Astrocyte (in vitro differentiated cells and primary cell): ENCODE measurements at regions not wholly inside any gene's neighbourhood (a gene's known extent, or its start where the extent isn't known, plus 50 kb on each side); places are given as distances from the start of the nearest gene placed in this dataset.

Source experiments
- DNase-seq: peaks from one replicate; pipeline ENCODE4 v3.0.0-alpha.2; 2010; ENCODE audit warnings: low read depth
- FAIRE-seq: peaks from 2 replicates; lab custom pipeline; 2011; peaks lifted over from hg19 to GRCh38; lab: Jason Lieb, UNC
- H2AFZ ChIP-seq: 2 replicates; pipeline ENCODE4 v1.6.0; 2012; ENCODE audit warnings: low read depth, low read length, inconsistent platforms
- H3K27ac ChIP-seq: 2 replicates; pipeline ENCODE4 v1.5.1; 2011; ENCODE audit warnings: low read depth, low read length, inconsistent platforms
- H3K27me3 ChIP-seq: 2 replicates; pipeline ENCODE4 v1.6.0; 2011; ENCODE audit warnings: low read length, inconsistent platforms; ENCODE audit not compliant: insufficient read depth
- H3K36me3 ChIP-seq: 2 replicates; pipeline ENCODE4 v1.5.1; 2011; ENCODE audit warnings: low read length, inconsistent platforms; ENCODE audit not compliant: insufficient read depth
- H3K4me1 ChIP-seq: 2 replicates; pipeline ENCODE4 v1.5.1; 2011; ENCODE audit warnings: low read length, inconsistent platforms; ENCODE audit not compliant: insufficient read depth
- H3K4me2 ChIP-seq: 2 replicates; pipeline ENCODE4 v1.6.0; 2012; ENCODE audit warnings: low read length, inconsistent platforms
- H3K4me3 ChIP-seq: 2 replicates; pipeline ENCODE4 v1.5.1; 2011; ENCODE audit warnings: low read depth, mild to moderate bottlenecking, low read length, inconsistent platforms; ENCODE audit not compliant: insufficient read depth
- H3K79me2 ChIP-seq: 2 replicates; pipeline ENCODE4 v1.6.0; 2012; ENCODE audit warnings: mild to moderate bottlenecking, low read length, inconsistent platforms; ENCODE audit not compliant: insufficient read depth
- H3K9ac ChIP-seq: 2 replicates; pipeline ENCODE4 v1.6.0; 2012; ENCODE audit warnings: mild to moderate bottlenecking, low read length, inconsistent platforms
- H3K9me3 ChIP-seq: 2 replicates; pipeline ENCODE4 v1.5.1; 2012; ENCODE audit warnings: low read depth, mild to moderate bottlenecking, low read length, inconsistent platforms; ENCODE audit not compliant: insufficient read depth
- H4K20me1 ChIP-seq: 2 replicates; pipeline ENCODE4 v1.6.0; 2012; ENCODE audit warnings: low read length, inconsistent platforms; ENCODE audit not compliant: insufficient read depth
- H3K27ac Mint-ChIP-seq: one replicate; pipeline ENCODE4 v1.8.0; 2021; ENCODE audit warnings: mild to moderate bottlenecking, mixed read lengths; ENCODE audit not compliant: unreplicated experiment
- H3K27me3 Mint-ChIP-seq: one replicate; pipeline ENCODE4 v1.8.0; 2021; ENCODE audit warnings: low read depth, mixed read lengths; ENCODE audit not compliant: unreplicated experiment
- H3K36me3 Mint-ChIP-seq: one replicate; pipeline ENCODE4 v1.8.0; 2021; ENCODE audit warnings: low read depth, mixed read lengths; ENCODE audit not compliant: unreplicated experiment
- H3K4me1 Mint-ChIP-seq: one replicate; pipeline ENCODE4 v1.8.0; 2021; ENCODE audit warnings: low read depth, mixed read lengths; ENCODE audit not compliant: unreplicated experiment
- H3K4me3 Mint-ChIP-seq: one replicate; pipeline ENCODE4 v1.8.0; 2021; ENCODE audit warnings: mild to moderate bottlenecking, moderate library complexity, mixed read lengths; ENCODE audit not compliant: unreplicated experiment
- H3K9me3 Mint-ChIP-seq: one replicate; pipeline ENCODE4 v1.8.0; 2021; ENCODE audit warnings: mild to moderate bottlenecking, mixed read lengths; ENCODE audit not compliant: unreplicated experiment
- EZH2 ChIP-seq: IDR thresholded peaks from 2 replicates; pipeline ENCODE4 v1.6.1; 2012; ENCODE audit warnings: mild to moderate bottlenecking, low read length, inconsistent platforms; ENCODE audit not compliant: insufficient read depth
- TF ChIP-seq, protein P1 (sequence below): IDR thresholded peaks from 2 replicates; pipeline ENCODE4 v1.5.1; 2011; ENCODE audit warnings: low read depth, mild to moderate bottlenecking, inconsistent platforms, low read length, moderate library complexity; ENCODE audit not compliant: insufficient read depth

DNA sequence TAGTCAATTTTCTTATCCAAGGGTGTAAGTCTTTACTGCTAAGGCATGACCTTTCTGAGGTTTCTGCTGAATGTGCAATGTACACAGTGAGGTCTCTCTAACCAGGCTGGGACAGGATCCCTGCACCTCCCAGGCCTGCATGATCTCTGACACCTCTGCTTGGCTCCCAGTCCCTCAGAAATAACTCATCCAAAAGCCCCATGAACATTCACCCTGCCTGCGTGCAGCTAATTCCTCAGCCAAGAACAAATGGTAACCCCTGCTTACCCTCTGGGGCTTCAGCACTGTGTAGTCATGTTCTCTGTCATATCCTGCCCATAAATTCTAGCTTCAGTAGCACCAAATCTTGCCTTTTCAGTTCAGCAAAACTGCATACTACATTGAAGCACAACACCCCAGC, 1146.3 kb upstream of the MIR17HG start:
- Histone ChIP-seq H3K4me2 (no peak overlapping the region), H3K4me3 (no peak overlapping the region), H3K9ac (no peak overlapping the region), H4K20me1 (no peaks in the 10 kb centered on the region), H3K27ac (no peak overlapping the region), H3K79me2 (no peaks in the 10 kb centered on the region), H3K36me3 (no peaks in the 10 kb centered on the region), H3K9me3 (no peaks in the 10 kb centered on the region), H3K27me3 (no peaks in the 10 kb centered on the region), H3K4me1 (no peaks in the 10 kb centered on the region), H2AFZ (no peak overlapping the region)
- H3K27me3 Mint-ChIP-seq = no peaks in the 10 kb centered on the region
- H3K27ac Mint-ChIP-seq = no peak overlapping the region
- H3K9me3 Mint-ChIP-seq = no peaks in the 10 kb centered on the region
- FAIRE-seq = no peak
- no peak overlapping the region for H3K4me3 Mint-ChIP-seq
- TF ChIP-seq, protein P1, sequence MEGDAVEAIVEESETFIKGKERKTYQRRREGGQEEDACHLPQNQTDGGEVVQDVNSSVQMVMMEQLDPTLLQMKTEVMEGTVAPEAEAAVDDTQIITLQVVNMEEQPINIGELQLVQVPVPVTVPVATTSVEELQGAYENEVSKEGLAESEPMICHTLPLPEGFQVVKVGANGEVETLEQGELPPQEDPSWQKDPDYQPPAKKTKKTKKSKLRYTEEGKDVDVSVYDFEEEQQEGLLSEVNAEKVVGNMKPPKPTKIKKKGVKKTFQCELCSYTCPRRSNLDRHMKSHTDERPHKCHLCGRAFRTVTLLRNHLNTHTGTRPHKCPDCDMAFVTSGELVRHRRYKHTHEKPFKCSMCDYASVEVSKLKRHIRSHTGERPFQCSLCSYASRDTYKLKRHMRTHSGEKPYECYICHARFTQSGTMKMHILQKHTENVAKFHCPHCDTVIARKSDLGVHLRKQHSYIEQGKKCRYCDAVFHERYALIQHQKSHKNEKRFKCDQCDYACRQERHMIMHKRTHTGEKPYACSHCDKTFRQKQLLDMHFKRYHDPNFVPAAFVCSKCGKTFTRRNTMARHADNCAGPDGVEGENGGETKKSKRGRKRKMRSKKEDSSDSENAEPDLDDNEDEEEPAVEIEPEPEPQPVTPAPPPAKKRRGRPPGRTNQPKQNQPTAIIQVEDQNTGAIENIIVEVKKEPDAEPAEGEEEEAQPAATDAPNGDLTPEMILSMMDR = no peak
- TF ChIP-seq EZH2 = no peak
- DNase-seq = peak; percentile 4
- H3K4me1 Mint-ChIP-seq = no peaks in the 10 kb centered on the region
- no peaks in the 10 kb centered on the region for H3K36me3 Mint-ChIP-seq

DNA sequence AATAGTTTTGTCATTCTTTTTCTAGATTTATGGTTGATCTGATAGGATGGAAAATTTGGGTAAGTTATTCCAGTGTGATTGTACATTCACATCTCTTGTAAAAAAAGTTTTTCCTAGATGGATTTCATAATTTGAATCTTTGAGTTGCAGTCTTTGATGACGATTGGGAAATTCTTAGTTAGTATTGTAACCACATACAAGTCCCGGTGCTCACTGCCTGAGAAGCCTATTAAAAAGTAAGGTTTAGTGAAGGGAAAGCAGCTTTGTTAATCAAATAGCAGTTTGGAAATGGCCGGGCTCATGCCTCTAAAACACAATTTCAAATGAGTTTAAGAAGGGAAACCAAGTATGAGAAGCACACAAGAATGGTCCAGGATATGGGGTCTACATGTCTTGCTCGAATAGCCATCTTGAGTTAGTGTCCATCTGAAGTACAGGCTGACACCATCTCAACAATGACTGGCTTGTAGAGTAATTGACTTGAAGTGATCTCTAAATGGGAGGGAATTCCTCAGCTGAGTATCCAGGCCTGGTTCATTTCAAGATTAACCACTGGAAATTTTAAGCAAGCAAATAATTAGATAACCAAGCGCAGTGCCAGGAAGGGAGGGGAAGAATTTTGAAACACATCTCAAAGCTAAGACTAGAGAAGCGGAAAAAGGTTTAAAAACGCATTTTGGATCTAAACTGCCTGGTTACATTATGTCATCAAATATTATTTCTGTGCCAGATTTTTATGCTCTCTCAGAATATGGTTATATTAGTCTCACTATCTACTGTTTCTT, 1145.6 kb upstream of the MIR17HG start:
- no peak overlapping the region for H3K4me3 Mint-ChIP-seq

More for the DNA sequence above, 1145.6 kb upstream of the MIR17HG start:
- no peaks in the 10 kb centered on the region for H3K4me1 ChIP-seq
- H2AFZ ChIP-seq = no peak overlapping the region
- H3K9ac ChIP-seq = no peak overlapping the region
- H3K4me2 ChIP-seq = no peak overlapping the region
- H3K4me3 ChIP-seq = no peak overlapping the region
- no peaks in the 10 kb centered on the region for H3K36me3 Mint-ChIP-seq
- H4K20me1 ChIP-seq = no peaks in the 10 kb centered on the region
- no peaks in the 10 kb centered on the region for H3K9me3 ChIP-seq
- no peaks in the 10 kb centered on the region for H3K4me1 Mint-ChIP-seq
- no peaks in the 10 kb centered on the region for H3K27me3 ChIP-seq
- no peak overlapping the region for H3K27ac ChIP-seq
- DNase-seq (no peak), FAIRE-seq (no peak)
- H3K27me3 Mint-ChIP-seq = no peaks in the 10 kb centered on the region
- H3K36me3 ChIP-seq = no peaks in the 10 kb centered on the region
- TF ChIP-seq, protein P1 = no peak
- no peak for TF ChIP-seq EZH2
- H3K79me2 ChIP-seq = no peaks in the 10 kb centered on the region
- no peaks in the 10 kb centered on the region for H3K9me3 Mint-ChIP-seq
- no peak overlapping the region for H3K27ac Mint-ChIP-seq
